GM23338 (cell line): ENCODE measurements at regions not wholly inside any gene's neighbourhood (a gene's known extent, or its start where the extent isn't known, plus 50 kb on each side); places are given as distances from the start of the nearest gene placed in this dataset.

Experiments used
- ATAC-seq: fragments of 200-7000 bp; cut with Tn5 transposase; 3 replicates; pipeline ENCODE4 v1.9.1; 2020
- DNase-seq: peaks from one replicate; pipeline ENCODE4 v3.0.0-alpha.2; 2015; ENCODE audit warnings: low spot score
- H2AFZ ChIP-seq: fragments of 200-600 bp; sonication (generic); 2 replicates; pipeline ENCODE4 v1.8.0; 2016; ENCODE audit warnings: antibody characterized with exemption, mild to moderate bottlenecking, moderate library complexity
- H3F3A ChIP-seq: fragments of 200-600 bp; sonication (generic); replicated peaks from 2 replicates; pipeline ENCODE4 v1.8.0; 2017; ENCODE audit warnings: antibody characterized with exemption, mixed run types, low read depth
- H3K27ac ChIP-seq: fragments of 200-600 bp; sonication (generic); 2 replicates; pipeline ENCODE4 v1.6.1; 2016; ENCODE audit warnings: low read depth
- H3K27me3 ChIP-seq: fragments of 200-600 bp; sonication (generic); 2 replicates; pipeline ENCODE4 v1.8.0; 2016; ENCODE audit warnings: mild to moderate bottlenecking, mixed run types, moderate library complexity; ENCODE audit not compliant: insufficient read depth
- H3K36me3 ChIP-seq: fragments of 200-600 bp; sonication (generic); 2 replicates; pipeline ENCODE4 v1.8.0; 2016; ENCODE audit warnings: mild to moderate bottlenecking; ENCODE audit not compliant: insufficient read depth
- H3K4me1 ChIP-seq: fragments of 200-600 bp; sonication (generic); 2 replicates; pipeline ENCODE4 v1.8.0; 2016; ENCODE audit warnings: mild to moderate bottlenecking, moderate library complexity; ENCODE audit not compliant: insufficient read depth
- H3K4me2 ChIP-seq: fragments of 200-600 bp; sonication (generic); 2 replicates; pipeline ENCODE4 v1.7.1; 2017; ENCODE audit warnings: mixed run types
- H3K4me3 ChIP-seq: fragments of 200-600 bp; sonication (generic); 2 replicates; pipeline ENCODE4 v1.6.1; 2016; ENCODE audit warnings: mixed run types
- H3K79me2 ChIP-seq: fragments of 200-600 bp; sonication (generic); replicated peaks from 2 replicates; pipeline ENCODE4 v1.8.0; 2017; ENCODE audit warnings: mild to moderate bottlenecking; ENCODE audit not compliant: insufficient read depth
- H3K9me2 ChIP-seq: fragments of 200-600 bp; sonication (generic); 2 replicates; pipeline ENCODE4 v1.8.0; 2017; ENCODE audit not compliant: insufficient read depth
- H4K20me1 ChIP-seq: fragments of 200-600 bp; sonication (generic); replicated peaks from 2 replicates; pipeline ENCODE4 v1.8.0; 2017; ENCODE audit warnings: mild to moderate bottlenecking; ENCODE audit not compliant: insufficient read depth
- H3K27ac Mint-ChIP-seq: 2 replicates; pipeline ENCODE4 v1.8.0; 2020; ENCODE audit warnings: inconsistent platforms, mild to moderate bottlenecking, moderate library complexity, mixed read lengths
- H3K27me3 Mint-ChIP-seq: 3 replicates; pipeline ENCODE4 v1.8.0; 2022; ENCODE audit warnings: low read depth, mild to moderate bottlenecking, moderate library complexity, mixed read lengths, inconsistent platforms; ENCODE audit not compliant: insufficient read depth, poor library complexity
- H3K36me3 Mint-ChIP-seq: 3 replicates; pipeline ENCODE4 v1.8.0; 2021; ENCODE audit warnings: low read depth, mild to moderate bottlenecking, inconsistent platforms, moderate library complexity, mixed read lengths
- H3K4me1 Mint-ChIP-seq: 3 replicates; pipeline ENCODE4 v1.8.0; 2020; ENCODE audit warnings: mild to moderate bottlenecking, inconsistent platforms, mixed read lengths
- H3K4me3 Mint-ChIP-seq: 3 replicates; pipeline ENCODE4 v1.8.0; 2021; ENCODE audit warnings: moderate library complexity, mild to moderate bottlenecking, inconsistent platforms, mixed read lengths
- H3K9me3 Mint-ChIP-seq: 3 replicates; pipeline ENCODE4 v1.8.0; 2020; ENCODE audit warnings: moderate library complexity, mild to moderate bottlenecking, inconsistent platforms, mixed read lengths
- CREB1 ChIP-seq: fragments of 250-450 bp; sonication (Bioruptor Pico); IDR thresholded peaks from 2 replicates; pipeline ENCODE4 v1.5.0; 2020; ENCODE audit warnings: low read depth, mild to moderate bottlenecking, moderate library complexity
- CTCF ChIP-seq, 2 experiments: fragments of 200-600 bp in 1 of 2; sonication (generic) in 1 of 2; conservative IDR thresholded peaks; 2 replicates each; pipeline versions ENCODE4 v1.5.1 to v1.6.1; 2016 to 2017; ENCODE audit warnings: antibody characterized with exemption in 2 of 2, low read depth in 2 of 2, mild to moderate bottlenecking in 2 of 2, moderate library complexity in 1 of 2
- ETS1 ChIP-seq: IDR thresholded peaks from 2 replicates; pipeline ENCODE4 v1.6.1; 2016; ENCODE audit warnings: antibody characterized with exemption
- EZH2phosphoT487 ChIP-seq: fragments of 200-600 bp; sonication (generic); IDR thresholded peaks from one replicate; pipeline ENCODE4 v1.8.1; 2018; ENCODE audit warnings: antibody characterized with exemption; ENCODE audit not compliant: unreplicated experiment
- NANOG ChIP-seq: IDR thresholded peaks from 2 replicates; pipeline ENCODE4 v1.6.1; 2016; ENCODE audit warnings: antibody characterized with exemption, borderline replicate concordance
- POLR2AphosphoS5 ChIP-seq: IDR thresholded peaks from 2 replicates; pipeline ENCODE4 v1.6.1; 2016; ENCODE audit warnings: antibody characterized with exemption, low read depth
- ZNF114 ChIP-seq: fragments of 250-450 bp; sonication (Bioruptor Pico); IDR thresholded peaks from 2 replicates; pipeline ENCODE4 v1.5.0; 2020; ENCODE audit warnings: mild to moderate bottlenecking, moderate library complexity
- ZNF331 ChIP-seq: fragments of 250-450 bp; sonication (Bioruptor Pico); IDR thresholded peaks from 2 replicates; pipeline ENCODE4 v1.5.0; 2020; ENCODE audit warnings: low read depth, mild to moderate bottlenecking, moderate library complexity
- ZNF462 ChIP-seq: fragments of 250-450 bp; sonication (Bioruptor Pico); IDR thresholded peaks from 2 replicates; pipeline ENCODE4 v1.5.0; 2020; ENCODE audit warnings: mild to moderate bottlenecking, moderate library complexity

GRCh38 chr9:10903969-10904368, 291.2 kb upstream of the PTPRD start (continued):
- TF ChIP-seq CREB1 (CRISPR knock-in tag), result no peak

- H3K36me3 Mint-ChIP-seq, result peaks cover 8% of the 10 kb centered on the region; the same call in 2 of the 3 replicates
- H2AFZ ChIP-seq, result no peak overlapping the region
- no peaks in the 10 kb centered on the region for H3F3A ChIP-seq
- H3K27me3 Mint-ChIP-seq, result peaks cover 2% of the 10 kb centered on the region
- H3K4me3 Mint-ChIP-seq, result no peak overlapping the region
- TF ChIP-seq CTCF (conservative IDR thresholded peaks at IDR 0.05; ENCODE audit: low read depth in 2 of 2) (no peak), EZH2phosphoT487 (no peak)
- H3K27ac Mint-ChIP-seq, result no peak overlapping the region
- no peaks in the 10 kb centered on the region for H3K79me2 ChIP-seq
- H3K4me1 ChIP-seq, result no peaks in the 10 kb centered on the region
- H3K4me2 ChIP-seq, result no peak overlapping the region
- no peaks in the 10 kb centered on the region for H4K20me1 ChIP-seq
- H3K36me3 ChIP-seq, result no peaks in the 10 kb centered on the region; the same call in 1 of the 2 replicates
- no peak overlapping the region for H3K4me3 ChIP-seq
- DNase-seq, result no peak
- peaks cover 2% of the 10 kb centered on the region; the same call in 1 of the 3 replicates for H3K9me3 Mint-ChIP-seq
- no peak overlapping the region for H3K27ac ChIP-seq
- no peaks in the 10 kb centered on the region for H3K27me3 ChIP-seq
- ATAC-seq, result no peak
- H3K9me2 ChIP-seq, result 0 out of 2 replicates have a peak, but pooled peaks cover 2% of the 10 kb centered on the region
- peaks cover 23% of the 10 kb centered on the region; the same call in 2 of the 3 replicates for H3K4me1 Mint-ChIP-seq
Measured at GRCh38 chr9:10910779-10911178, 298.0 kb upstream of the PTPRD start.

GRCh38 chr9:10911373-10911772, 298.6 kb upstream of the PTPRD start:
- no peak overlapping the region for H3K27ac Mint-ChIP-seq
- H3K27ac ChIP-seq, result no peak overlapping the region
- TF ChIP-seq POLR2AphosphoS5 (no peak), ZNF331 (no peak), ZNF114 (CRISPR knock-in tag) (no peak), ZNF462 (CRISPR knock-in tag) (no peak), NANOG (no peak), ETS1 (no peak)

More at GRCh38 chr9:10911373-10911772, 298.6 kb upstream of the PTPRD start:
- Mint-ChIP-seq H3K4me3 (no peak overlapping the region), H3K4me1 (peaks cover 24% of the 10 kb centered on the region; the same call in 2 of the 3 replicates), H3K36me3 (peaks cover 8% of the 10 kb centered on the region; the same call in 2 of the 3 replicates), H3K9me3 (peaks cover 2% of the 10 kb centered on the region; the same call in 1 of the 3 replicates), H3K27me3 (peaks cover 2% of the 10 kb centered on the region)
- Histone ChIP-seq H4K20me1 (no peaks in the 10 kb centered on the region), H3K36me3 (no peaks in the 10 kb centered on the region; the same call in 1 of the 2 replicates), H3K4me1 (no peaks in the 10 kb centered on the region), H3K9me2 (0 out of 2 replicates have a peak, but pooled peaks cover 2% of the 10 kb centered on the region), H3F3A (no peaks in the 10 kb centered on the region), H3K4me3 (no peak overlapping the region), H3K79me2 (no peaks in the 10 kb centered on the region), H3K27me3 (no peaks in the 10 kb centered on the region), H2AFZ (0 out of 2 replicates have a peak overlapping the region, but pooled peaks have one; percentile 30), H3K4me2 (no peak overlapping the region)
- no peak for DNase-seq
- no peak for ATAC-seq
